Kidney (tissue), 13 donors: ENCODE measurements at regions not wholly inside any gene's neighbourhood (a gene's known extent, or its start where the extent isn't known, plus 50 kb on each side); places are given as distances from the start of the nearest gene placed in this dataset.
A peak's percentile ranks its signal among the peaks of the same experiment; 100 is the strongest.

ENCODE experiments used
- DNase-seq, 5 donors: peaks; one replicate each; pipeline ENCODE4 v3.0.0-alpha.2; 2013 to 2020
- FAIRE-seq: peaks from 2 replicates; lab custom pipeline; 2012; peaks lifted over from hg19 to GRCh38; lab: Jason Lieb, UNC
- H3K27ac ChIP-seq, 2 donors: one replicate each; pipeline ENCODE4 v1.7.0; 2013; ENCODE audit warnings: low read depth in 2 of 2, low read length in 2 of 2, inconsistent platforms in 1 of 2
- H3K27me3 ChIP-seq: one replicate; pipeline ENCODE4 v1.7.1; 2013; ENCODE audit warnings: low read length, inconsistent platforms; ENCODE audit not compliant: control insufficient read depth, insufficient read depth
- H3K36me3 ChIP-seq, 3 donors: one replicate each; pipeline versions ENCODE4 v1.7.0 to v1.7.1; 2013; ENCODE audit warnings: low read length in 3 of 3, control low read depth in 1 of 3, inconsistent platforms in 1 of 3; ENCODE audit not compliant: insufficient read depth in 3 of 3, control insufficient read depth in 2 of 3
- H3K4me1 ChIP-seq, 3 donors: one replicate each; pipeline versions ENCODE4 v1.7.0 to v1.7.1; 2013; ENCODE audit warnings: low read length in 3 of 3, inconsistent platforms in 1 of 3, low read depth in 1 of 3; ENCODE audit not compliant: control insufficient read depth in 2 of 3, insufficient read depth in 2 of 3
- H3K4me3 ChIP-seq, 3 donors: one replicate each; pipeline versions ENCODE4 v1.7.0 to v1.8.1; 2013; ENCODE audit warnings: low read length in 3 of 3, control low read depth in 1 of 3, inconsistent platforms in 1 of 3
- H3K9ac ChIP-seq, 3 donors: one replicate each; pipeline versions ENCODE4 v1.7.0 to v1.7.1; 2013; ENCODE audit warnings: low read length in 3 of 3, control low read depth in 1 of 3, inconsistent platforms in 1 of 3
- H3K9me3 ChIP-seq, 3 donors: one replicate each; pipeline versions ENCODE4 v1.7.0 to v1.7.1; 2013; ENCODE audit warnings: low read length in 3 of 3, control low read depth in 1 of 3, inconsistent platforms in 1 of 3; ENCODE audit not compliant: control insufficient read depth in 2 of 3, insufficient read depth in 1 of 3
- intact Hi-C: fragments of 100-400 bp; cut with DNase I; formaldehyde crosslinking; loops from one replicate; pipeline ENCODE4 v1.11.1; 2022
- TF ChIP-seq, protein P1 (sequence below): IDR thresholded peaks from 3 replicates; pipeline ENCODE4 v1.5.1; 2012; ENCODE audit warnings: mild to moderate bottlenecking, moderate library complexity, borderline replicate concordance; ENCODE audit not compliant: insufficient read depth; ENCODE audit errors: extremely low read depth
- donor health status: control.
- donor health status: control.
- donor health status: control.
- donor health status: control.
- donor health status: control.
- donor health status: DM: yes; HTN: yes; CAD: no.
- donor health status: Normal renal cell carcinoma (clear cell type).

GRCh38 chr9:87198716-87199115 lies 251.4 kb upstream of the GAS1 start:
- intact Hi-C loops: no loop called here
- Histone ChIP-seq H3K9ac (no peak overlapping the region), H3K4me1 (peaks cover 0 to 5% (median 0%) of the 10 kb centered on the region in 3 donors), H3K36me3 (no peaks in the 10 kb centered on the region), H3K4me3 (no peak overlapping the region), H3K9me3 (no peaks in the 10 kb centered on the region), H3K27me3 (no peaks in the 10 kb centered on the region), H3K27ac (no peak overlapping the region)
- TF ChIP-seq, protein P1, sequence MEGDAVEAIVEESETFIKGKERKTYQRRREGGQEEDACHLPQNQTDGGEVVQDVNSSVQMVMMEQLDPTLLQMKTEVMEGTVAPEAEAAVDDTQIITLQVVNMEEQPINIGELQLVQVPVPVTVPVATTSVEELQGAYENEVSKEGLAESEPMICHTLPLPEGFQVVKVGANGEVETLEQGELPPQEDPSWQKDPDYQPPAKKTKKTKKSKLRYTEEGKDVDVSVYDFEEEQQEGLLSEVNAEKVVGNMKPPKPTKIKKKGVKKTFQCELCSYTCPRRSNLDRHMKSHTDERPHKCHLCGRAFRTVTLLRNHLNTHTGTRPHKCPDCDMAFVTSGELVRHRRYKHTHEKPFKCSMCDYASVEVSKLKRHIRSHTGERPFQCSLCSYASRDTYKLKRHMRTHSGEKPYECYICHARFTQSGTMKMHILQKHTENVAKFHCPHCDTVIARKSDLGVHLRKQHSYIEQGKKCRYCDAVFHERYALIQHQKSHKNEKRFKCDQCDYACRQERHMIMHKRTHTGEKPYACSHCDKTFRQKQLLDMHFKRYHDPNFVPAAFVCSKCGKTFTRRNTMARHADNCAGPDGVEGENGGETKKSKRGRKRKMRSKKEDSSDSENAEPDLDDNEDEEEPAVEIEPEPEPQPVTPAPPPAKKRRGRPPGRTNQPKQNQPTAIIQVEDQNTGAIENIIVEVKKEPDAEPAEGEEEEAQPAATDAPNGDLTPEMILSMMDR: no peak
- FAIRE-seq (no peak), DNase-seq (no peak)

DNA sequence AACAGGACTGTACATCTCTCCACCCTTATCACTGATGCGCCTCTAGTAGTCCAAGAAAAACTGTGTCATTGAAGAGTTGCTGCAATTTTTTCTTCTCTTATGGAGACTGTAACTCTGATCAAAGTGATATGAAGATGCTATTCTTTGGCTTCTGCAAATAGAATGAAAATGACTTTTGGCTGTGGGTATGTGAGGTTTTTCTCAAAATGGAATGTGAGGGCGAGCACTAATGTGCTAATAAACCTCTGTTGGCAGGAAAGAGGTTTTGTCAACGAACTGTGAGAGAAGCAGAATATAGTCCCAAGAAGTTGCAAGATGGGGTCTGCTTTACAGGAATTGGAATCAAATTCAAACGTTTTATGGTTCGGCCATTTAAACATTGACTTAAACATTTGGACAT lies 252.0 kb upstream of the GAS1 start:
- no peak for FAIRE-seq
- Histone ChIP-seq H3K4me1 (peaks cover 0 to 2% (median 0%) of the 10 kb centered on the region in 3 donors), H3K9me3 (no peaks in the 10 kb centered on the region), H3K9ac (no peak overlapping the region), H3K27ac (no peak overlapping the region), H3K4me3 (no peak overlapping the region), H3K27me3 (no peaks in the 10 kb centered on the region), H3K36me3 (no peaks in the 10 kb centered on the region)
- no peak for DNase-seq
- TF ChIP-seq, protein P1: no peak
- intact Hi-C loops: no loop called here

- Histone ChIP-seq H3K36me3 (no peaks in the 10 kb centered on the region), H3K9me3 (no peaks in the 10 kb centered on the region), H3K4me1 (no peaks in the 10 kb centered on the region), H3K4me3 (no peak overlapping the region), H3K27me3 (no peaks in the 10 kb centered on the region), H3K9ac (no peak overlapping the region), H3K27ac (no peak overlapping the region)
- intact Hi-C loops: no loop called here
- TF ChIP-seq, protein P1: no peak
- DNase-seq: no peak
- FAIRE-seq: no peak
Observed at GRCh38 chr9:87199782-87200181, 252.5 kb upstream of the GAS1 start.

DNA sequence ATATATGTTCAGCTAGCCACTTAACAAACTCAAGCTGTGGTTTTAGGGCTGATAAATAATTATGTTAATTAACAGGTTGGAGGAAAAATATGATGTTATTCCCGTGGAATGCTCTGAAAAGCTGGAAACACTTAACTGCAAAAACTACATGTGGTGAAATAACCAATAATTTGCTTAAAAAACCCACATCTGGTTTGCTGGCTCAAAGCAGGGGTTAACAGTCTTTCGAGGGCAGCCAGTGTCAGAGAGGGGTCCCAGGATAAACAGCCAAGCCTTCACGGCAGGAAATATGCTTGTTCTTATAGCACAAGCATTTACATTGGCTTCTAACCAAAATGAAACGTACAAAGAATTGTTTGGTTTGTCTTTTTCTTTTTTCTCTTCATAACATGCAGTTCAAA lies 254.0 kb upstream of the GAS1 start:
- H3K36me3 ChIP-seq: no peaks in the 10 kb centered on the region
- DNase-seq: peak in 3 of 5 donors; percentile 64 to 93 (median 76)
- no peaks in the 10 kb centered on the region for H3K27me3 ChIP-seq
- intact Hi-C loops: no loop called here
- H3K9ac ChIP-seq: no peak overlapping the region
- H3K4me3 ChIP-seq: no peak overlapping the region
- H3K27ac ChIP-seq: no peak overlapping the region
- no peaks in the 10 kb centered on the region for H3K4me1 ChIP-seq
- TF ChIP-seq, protein P1: no peak
- no peaks in the 10 kb centered on the region for H3K9me3 ChIP-seq
- FAIRE-seq: no peak
